Gastrocnemius medialis (tissue), 4 donors: ENCODE measurements at regions not wholly inside any gene's neighbourhood (a gene's known extent, or its start where the extent isn't known, plus 50 kb on each side); places are given as distances from the start of the nearest gene placed in this dataset.

ENCODE experiments used
- CTCF ChIP-seq, 5 experiments: fragments of 450-650 bp in 3 of 5; fragments of 200-600 bp in 2 of 5; sonication (generic) in 2 of 5; IDR thresholded peaks in 4 of 5; conservative IDR thresholded peaks in 1 of 5; 1 replicate in 4 of 5; 2 replicates in 1 of 5; pipeline ENCODE4 v1.5.1; 2016 to 2019; ENCODE audit warnings: antibody characterized with exemption in 5 of 5, mild to moderate bottlenecking in 3 of 5, moderate library complexity in 3 of 5
- POLR2A ChIP-seq, 2 donors: fragments of 450-650 bp; IDR thresholded peaks; one replicate each; pipeline ENCODE4 v1.6.1; 2017; ENCODE audit warnings: antibody characterized with exemption in 2 of 2, mild to moderate bottlenecking in 2 of 2, moderate library complexity in 2 of 2

GRCh38 chr6:153207006-153207405 is 75.9 kb upstream of the RGS17 start:
- TF ChIP-seq CTCF (IDR thresholded peaks at IDR 0.05 in 4 of 5, conservative IDR thresholded peaks at IDR 0.05 in 1 of 5) = no peak
- no peak for TF ChIP-seq POLR2A (IDR thresholded peaks at IDR 0.05)
